Liver (tissue), 8 donors: ENCODE measurements at regions not wholly inside any gene's neighbourhood (a gene's known extent, or its start where the extent isn't known, plus 50 kb on each side); places are given as distances from the start of the nearest gene placed in this dataset.

Source experiments
- DNase-seq: peaks from one replicate; pipeline ENCODE4 v3.0.0-alpha.2; 2017; ENCODE audit warnings: low spot score
- H3K27ac ChIP-seq, 2 donors: one replicate each; pipeline ENCODE4 v1.7.0; 2013; ENCODE audit warnings: inconsistent platforms in 2 of 2, low read length in 2 of 2, control low read depth in 1 of 2, low read depth in 1 of 2, mild to moderate bottlenecking in 1 of 2
- H3K27me3 ChIP-seq, 4 donors: one replicate each; pipeline versions ENCODE4 v1.6.1 to v1.7.0; 2013; ENCODE audit warnings: low read length in 3 of 4, inconsistent platforms in 1 of 4, mild to moderate bottlenecking in 1 of 4, moderate library complexity in 1 of 4; ENCODE audit not compliant: control insufficient read depth in 4 of 4, insufficient read depth in 4 of 4
- H3K36me3 ChIP-seq, 4 donors: one replicate each; pipeline versions ENCODE4 v1.6.1 to v1.7.0; 2013; ENCODE audit warnings: low read length in 3 of 4, mild to moderate bottlenecking in 3 of 4, low read depth in 1 of 4, moderate library complexity in 1 of 4; ENCODE audit not compliant: control insufficient read depth in 4 of 4, insufficient read depth in 3 of 4
- H3K4me1 ChIP-seq, 4 donors: one replicate each; pipeline versions ENCODE4 v1.6.1 to v1.7.0; 2013; ENCODE audit warnings: low read length in 3 of 4, mild to moderate bottlenecking in 3 of 4, moderate library complexity in 1 of 4; ENCODE audit not compliant: control insufficient read depth in 4 of 4, insufficient read depth in 4 of 4
- H3K4me3 ChIP-seq, 3 donors: one replicate each; pipeline versions ENCODE4 v1.6.1 to v1.7.0; 2013; ENCODE audit warnings: low read length in 3 of 3, control low read depth in 1 of 3, low read depth in 1 of 3, mild to moderate bottlenecking in 1 of 3
- H3K9ac ChIP-seq, 2 donors: one replicate each; pipeline ENCODE4 v1.7.0; 2013; ENCODE audit warnings: low read length in 2 of 2, mild to moderate bottlenecking in 2 of 2, moderate library complexity in 2 of 2, control low read depth in 1 of 2, low read depth in 1 of 2
- H3K9me3 ChIP-seq, 4 donors: one replicate each; pipeline versions ENCODE4 v1.6.1 to v1.7.0; 2013; ENCODE audit warnings: low read length in 3 of 4; ENCODE audit not compliant: control insufficient read depth in 4 of 4
- ATF3 ChIP-seq: IDR thresholded peaks from 2 replicates; pipeline ENCODE4 v1.6.1; 2016; ENCODE audit warnings: antibody characterized with exemption
- CTCF ChIP-seq: fragments of 150-350 bp; IDR thresholded peaks from 2 replicates; pipeline ENCODE4 v1.5.1; 2017; ENCODE audit warnings: improper control_type of control experiment, low read depth, low read length; ENCODE audit not compliant: missing input control
- EGR1 ChIP-seq, 2 donors: IDR thresholded peaks; 2 replicates each; pipeline ENCODE4 v1.6.1; 2016 to 2018; ENCODE audit warnings: antibody characterized with exemption in 2 of 2, low read depth in 2 of 2
- FOXA1 ChIP-seq: IDR thresholded peaks from 2 replicates; pipeline ENCODE4 v1.6.1; 2016; ENCODE audit warnings: antibody characterized with exemption
- FOXA2 ChIP-seq: IDR thresholded peaks from 2 replicates; pipeline ENCODE4 v1.6.1; 2016; ENCODE audit warnings: antibody characterized with exemption
- GABPA ChIP-seq, 2 donors: IDR thresholded peaks in 1 of 2; conservative IDR thresholded peaks in 1 of 2; 2 replicates each; pipeline ENCODE4 v1.6.1; 2016; ENCODE audit warnings: antibody characterized with exemption in 2 of 2, mild to moderate bottlenecking in 1 of 2, moderate library complexity in 1 of 2
- HNF4A ChIP-seq, 2 donors: conservative IDR thresholded peaks; 2 replicates each; pipeline ENCODE4 v1.6.1; 2016; ENCODE audit warnings: antibody characterized with exemption in 2 of 2, mild to moderate bottlenecking in 2 of 2
- HNF4G ChIP-seq: IDR thresholded peaks from 2 replicates; pipeline ENCODE4 v1.6.1; 2016; ENCODE audit warnings: antibody characterized with exemption
- JUND ChIP-seq, 2 donors: IDR thresholded peaks; 2 replicates each; pipeline ENCODE4 v1.6.1; 2016; ENCODE audit warnings: antibody characterized with exemption in 2 of 2
- MAX ChIP-seq: IDR thresholded peaks from 2 replicates; pipeline ENCODE4 v1.6.1; 2016; ENCODE audit warnings: antibody characterized with exemption
- NR2F2 ChIP-seq: IDR thresholded peaks from 2 replicates; pipeline ENCODE4 v1.6.1; 2016; ENCODE audit warnings: antibody characterized with exemption
- RAD21 ChIP-seq, 2 donors: IDR thresholded peaks; 2 replicates each; pipeline ENCODE4 v1.6.1; 2016; ENCODE audit warnings: antibody characterized with exemption in 2 of 2, mild to moderate bottlenecking in 2 of 2
- REST ChIP-seq: IDR thresholded peaks from 2 replicates; pipeline ENCODE4 v1.6.1; 2016; ENCODE audit warnings: antibody characterized with exemption, mild to moderate bottlenecking
- RXRA ChIP-seq, 2 donors: IDR thresholded peaks; 2 replicates each; pipeline ENCODE4 v1.6.1; 2017 to 2018; ENCODE audit warnings: antibody characterized with exemption in 2 of 2, mild to moderate bottlenecking in 1 of 2
- SP1 ChIP-seq: IDR thresholded peaks from 2 replicates; pipeline ENCODE4 v1.6.1; 2018; ENCODE audit warnings: antibody characterized with exemption, mild to moderate bottlenecking
- TAF1 ChIP-seq: conservative IDR thresholded peaks from 2 replicates; pipeline ENCODE4 v1.6.1; 2016; ENCODE audit warnings: antibody characterized with exemption, mild to moderate bottlenecking
- YY1 ChIP-seq: IDR thresholded peaks from 2 replicates; pipeline ENCODE4 v1.6.1; 2016; ENCODE audit warnings: antibody characterized with exemption, mild to moderate bottlenecking
- ZBTB33 ChIP-seq: IDR thresholded peaks from 2 replicates; pipeline ENCODE4 v1.6.1; 2016; ENCODE audit warnings: antibody characterized with exemption
- WGBS: extraction: QIAGEN DNeasy Blood & Tissue Kit; methylation state at CpG from one replicate; pipeline ENCODE4 v1.1.7; 2013; 5-methylcytosine and 5-hydroxymethylcytosine counted together
- donor health status: healthy.
- donor health status: healthy.
- donor health status: healthy.
- donor health status: healthy.
- donor health status: healthy.

- Histone ChIP-seq H3K9ac (no peak overlapping the region), H3K9me3 (no peaks in the 10 kb centered on the region), H3K36me3 (no peaks in the 10 kb centered on the region), H3K4me1 (no peaks in the 10 kb centered on the region), H3K4me3 (no peak overlapping the region), H3K27ac (no peak overlapping the region), H3K27me3 (no peaks in the 10 kb centered on the region)
- 95% methylated on average over 5 of the region's 5 CpGs for WGBS
- TF ChIP-seq FOXA2 (no peak), ATF3 (no peak), MAX (no peak), REST (no peak), TAF1 (no peak), NR2F2 (no peak), GABPA (IDR thresholded peaks at IDR 0.05 in 1 of 2, conservative IDR thresholded peaks at IDR 0.05 in 1 of 2) (no peak), YY1 (no peak), CTCF (no peak), SP1 (no peak)
- DNase-seq = no peak
Observed at GRCh38 chr3:64798316-64798715, 110.5 kb upstream of the ADAMTS9 start.

GRCh38 chr3:64796607-64797399 is 109.0 kb upstream of the ADAMTS9 start:
- no peaks in the 10 kb centered on the region for H3K27me3 ChIP-seq
- H3K4me3 ChIP-seq = no peak overlapping the region
- H3K27ac ChIP-seq = peak overlapping the region in 1 of 2 donors; percentile 50
- no peaks in the 10 kb centered on the region for H3K36me3 ChIP-seq
- no peaks in the 10 kb centered on the region for H3K4me1 ChIP-seq
- no peak for DNase-seq
- TF ChIP-seq NR2F2 (peak; percentile 68), HNF4A (conservative IDR thresholded peaks at IDR 0.05) (no peak)
- WGBS = 70% methylated on average over 7 of the region's 7 CpGs
- H3K9me3 ChIP-seq = no peaks in the 10 kb centered on the region
- H3K9ac ChIP-seq = no peak overlapping the region

- Histone ChIP-seq H3K9ac (no peak overlapping the region), H3K27me3 (no peaks in the 10 kb centered on the region), H3K9me3 (no peaks in the 10 kb centered on the region), H3K36me3 (no peaks in the 10 kb centered on the region), H3K4me1 (no peaks in the 10 kb centered on the region), H3K27ac (no peak overlapping the region), H3K4me3 (no peak overlapping the region)
- no peak for DNase-seq
- WGBS = 89% methylated on average over 3 of the region's 3 CpGs
- no peak for TF ChIP-seq RXRA (IDR thresholded peaks at IDR 0.05)
- no peak for TF ChIP-seq HNF4G
- TF ChIP-seq FOXA2 = no peak
- no peak for TF ChIP-seq TAF1
- TF ChIP-seq RAD21 (IDR thresholded peaks at IDR 0.05) = no peak
- no peak for TF ChIP-seq ATF3
- TF ChIP-seq HNF4A (conservative IDR thresholded peaks at IDR 0.05) = no peak
- TF ChIP-seq GABPA (IDR thresholded peaks at IDR 0.05 in 1 of 2, conservative IDR thresholded peaks at IDR 0.05 in 1 of 2) = no peak
- TF ChIP-seq MAX = no peak
- TF ChIP-seq FOXA1 = no peak
- TF ChIP-seq YY1 = no peak
- TF ChIP-seq ZBTB33 = no peak
- no peak for TF ChIP-seq SP1
- no peak for TF ChIP-seq JUND (IDR thresholded peaks at IDR 0.05)
- TF ChIP-seq NR2F2 = no peak
- TF ChIP-seq EGR1 (IDR thresholded peaks at IDR 0.05; ENCODE audit: low read depth in 2 of 2) = no peak
Observed at GRCh38 chr3:64792445-64792844, 104.6 kb upstream of the ADAMTS9 start.
